GM23338 (cell line): ENCODE measurements at regions not wholly inside any gene's neighbourhood (a gene's known extent, or its start where the extent isn't known, plus 50 kb on each side); places are given as distances from the start of the nearest gene placed in this dataset.

Experiments
- ATAC-seq: fragments of 200-7000 bp; cut with Tn5 transposase; 3 replicates; pipeline ENCODE4 v1.9.1; 2020
- DNase-seq: peaks from one replicate; pipeline ENCODE4 v3.0.0-alpha.2; 2015; ENCODE audit warnings: low spot score
- H2AFZ ChIP-seq: fragments of 200-600 bp; sonication (generic); 2 replicates; pipeline ENCODE4 v1.8.0; 2016; ENCODE audit warnings: antibody characterized with exemption, mild to moderate bottlenecking, moderate library complexity
- H3F3A ChIP-seq: fragments of 200-600 bp; sonication (generic); replicated peaks from 2 replicates; pipeline ENCODE4 v1.8.0; 2017; ENCODE audit warnings: antibody characterized with exemption, mixed run types, low read depth
- H3K27ac ChIP-seq: fragments of 200-600 bp; sonication (generic); 2 replicates; pipeline ENCODE4 v1.6.1; 2016; ENCODE audit warnings: low read depth
- H3K27me3 ChIP-seq: fragments of 200-600 bp; sonication (generic); 2 replicates; pipeline ENCODE4 v1.8.0; 2016; ENCODE audit warnings: mild to moderate bottlenecking, mixed run types, moderate library complexity; ENCODE audit not compliant: insufficient read depth
- H3K36me3 ChIP-seq: fragments of 200-600 bp; sonication (generic); 2 replicates; pipeline ENCODE4 v1.8.0; 2016; ENCODE audit warnings: mild to moderate bottlenecking; ENCODE audit not compliant: insufficient read depth
- H3K4me1 ChIP-seq: fragments of 200-600 bp; sonication (generic); 2 replicates; pipeline ENCODE4 v1.8.0; 2016; ENCODE audit warnings: mild to moderate bottlenecking, moderate library complexity; ENCODE audit not compliant: insufficient read depth
- H3K4me2 ChIP-seq: fragments of 200-600 bp; sonication (generic); 2 replicates; pipeline ENCODE4 v1.7.1; 2017; ENCODE audit warnings: mixed run types
- H3K4me3 ChIP-seq: fragments of 200-600 bp; sonication (generic); 2 replicates; pipeline ENCODE4 v1.6.1; 2016; ENCODE audit warnings: mixed run types
- H3K79me2 ChIP-seq: fragments of 200-600 bp; sonication (generic); replicated peaks from 2 replicates; pipeline ENCODE4 v1.8.0; 2017; ENCODE audit warnings: mild to moderate bottlenecking; ENCODE audit not compliant: insufficient read depth
- H3K9me2 ChIP-seq: fragments of 200-600 bp; sonication (generic); 2 replicates; pipeline ENCODE4 v1.8.0; 2017; ENCODE audit not compliant: insufficient read depth
- H4K20me1 ChIP-seq: fragments of 200-600 bp; sonication (generic); replicated peaks from 2 replicates; pipeline ENCODE4 v1.8.0; 2017; ENCODE audit warnings: mild to moderate bottlenecking; ENCODE audit not compliant: insufficient read depth
- H3K27ac Mint-ChIP-seq: 2 replicates; pipeline ENCODE4 v1.8.0; 2020; ENCODE audit warnings: inconsistent platforms, mild to moderate bottlenecking, moderate library complexity, mixed read lengths
- H3K27me3 Mint-ChIP-seq: 3 replicates; pipeline ENCODE4 v1.8.0; 2022; ENCODE audit warnings: low read depth, mild to moderate bottlenecking, moderate library complexity, mixed read lengths, inconsistent platforms; ENCODE audit not compliant: insufficient read depth, poor library complexity
- H3K36me3 Mint-ChIP-seq: 3 replicates; pipeline ENCODE4 v1.8.0; 2021; ENCODE audit warnings: low read depth, mild to moderate bottlenecking, inconsistent platforms, moderate library complexity, mixed read lengths
- H3K4me1 Mint-ChIP-seq: 3 replicates; pipeline ENCODE4 v1.8.0; 2020; ENCODE audit warnings: mild to moderate bottlenecking, inconsistent platforms, mixed read lengths
- H3K4me3 Mint-ChIP-seq: 3 replicates; pipeline ENCODE4 v1.8.0; 2021; ENCODE audit warnings: moderate library complexity, mild to moderate bottlenecking, inconsistent platforms, mixed read lengths
- H3K9me3 Mint-ChIP-seq: 3 replicates; pipeline ENCODE4 v1.8.0; 2020; ENCODE audit warnings: moderate library complexity, mild to moderate bottlenecking, inconsistent platforms, mixed read lengths
- CREB1 ChIP-seq: fragments of 250-450 bp; sonication (Bioruptor Pico); IDR thresholded peaks from 2 replicates; pipeline ENCODE4 v1.5.0; 2020; ENCODE audit warnings: low read depth, mild to moderate bottlenecking, moderate library complexity
- EZH2 ChIP-seq: fragments of 200-600 bp; sonication (generic); IDR thresholded peaks from one replicate; pipeline ENCODE4 v1.8.0; 2017; ENCODE audit warnings: antibody characterized with exemption, mild to moderate bottlenecking, low read depth; ENCODE audit not compliant: unreplicated experiment
- JUNB ChIP-seq: IDR thresholded peaks from one replicate; pipeline ENCODE4 v1.6.1; 2016; ENCODE audit warnings: antibody characterized with exemption; ENCODE audit not compliant: unreplicated experiment
- POLR2AphosphoS5 ChIP-seq: IDR thresholded peaks from 2 replicates; pipeline ENCODE4 v1.6.1; 2016; ENCODE audit warnings: antibody characterized with exemption, low read depth
- STAT1 ChIP-seq: IDR thresholded peaks from one replicate; pipeline ENCODE4 v1.6.1; 2016; ENCODE audit warnings: antibody characterized with exemption; ENCODE audit not compliant: unreplicated experiment
- ZNF114 ChIP-seq: fragments of 250-450 bp; sonication (Bioruptor Pico); IDR thresholded peaks from 2 replicates; pipeline ENCODE4 v1.5.0; 2020; ENCODE audit warnings: mild to moderate bottlenecking, moderate library complexity
- ZNF331 ChIP-seq: fragments of 250-450 bp; sonication (Bioruptor Pico); IDR thresholded peaks from 2 replicates; pipeline ENCODE4 v1.5.0; 2020; ENCODE audit warnings: low read depth, mild to moderate bottlenecking, moderate library complexity
- TF ChIP-seq, protein P1 (sequence below): fragments of 250-450 bp; sonication (Bioruptor Pico); IDR thresholded peaks from 2 replicates; pipeline ENCODE4 v1.5.0; 2020; ENCODE audit warnings: mild to moderate bottlenecking, moderate library complexity
- TF ChIP-seq, protein P2 (sequence below), 2 experiments: fragments of 200-600 bp in 1 of 2; sonication (generic) in 1 of 2; conservative IDR thresholded peaks; 2 replicates each; pipeline versions ENCODE4 v1.5.1 to v1.6.1; 2016 to 2017; ENCODE audit warnings: antibody characterized with exemption in 2 of 2, low read depth in 2 of 2, mild to moderate bottlenecking in 2 of 2, moderate library complexity in 1 of 2
- TF ChIP-seq, protein P3 (sequence below): IDR thresholded peaks from 2 replicates; pipeline ENCODE4 v1.6.1; 2016; ENCODE audit warnings: antibody characterized with exemption
- TF ChIP-seq, protein P4 (sequence below): IDR thresholded peaks from one replicate; pipeline ENCODE4 v1.6.1; 2018; ENCODE audit warnings: antibody characterized with exemption; ENCODE audit not compliant: unreplicated experiment

DNA sequence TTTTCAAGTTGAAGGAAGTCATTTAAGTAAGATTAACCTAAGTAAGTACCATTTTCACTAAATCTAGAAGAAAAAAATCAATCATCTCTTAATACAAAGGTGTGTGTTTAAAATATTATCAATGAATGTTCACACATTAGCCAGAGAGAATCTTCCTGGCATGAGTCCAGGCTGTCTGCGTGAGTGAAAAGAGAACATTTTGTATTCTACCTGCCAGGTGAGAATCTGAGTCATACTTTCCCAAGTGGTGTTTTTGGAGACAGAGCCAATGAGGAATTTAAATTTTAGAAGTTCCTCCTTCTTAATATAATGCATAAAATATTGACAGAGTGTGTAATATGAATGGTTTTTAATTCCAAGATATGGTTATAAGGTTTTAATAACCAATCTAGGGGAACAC lies 371.8 kb upstream of the NR3C2 start (continued):
- TF ChIP-seq, protein P1, sequence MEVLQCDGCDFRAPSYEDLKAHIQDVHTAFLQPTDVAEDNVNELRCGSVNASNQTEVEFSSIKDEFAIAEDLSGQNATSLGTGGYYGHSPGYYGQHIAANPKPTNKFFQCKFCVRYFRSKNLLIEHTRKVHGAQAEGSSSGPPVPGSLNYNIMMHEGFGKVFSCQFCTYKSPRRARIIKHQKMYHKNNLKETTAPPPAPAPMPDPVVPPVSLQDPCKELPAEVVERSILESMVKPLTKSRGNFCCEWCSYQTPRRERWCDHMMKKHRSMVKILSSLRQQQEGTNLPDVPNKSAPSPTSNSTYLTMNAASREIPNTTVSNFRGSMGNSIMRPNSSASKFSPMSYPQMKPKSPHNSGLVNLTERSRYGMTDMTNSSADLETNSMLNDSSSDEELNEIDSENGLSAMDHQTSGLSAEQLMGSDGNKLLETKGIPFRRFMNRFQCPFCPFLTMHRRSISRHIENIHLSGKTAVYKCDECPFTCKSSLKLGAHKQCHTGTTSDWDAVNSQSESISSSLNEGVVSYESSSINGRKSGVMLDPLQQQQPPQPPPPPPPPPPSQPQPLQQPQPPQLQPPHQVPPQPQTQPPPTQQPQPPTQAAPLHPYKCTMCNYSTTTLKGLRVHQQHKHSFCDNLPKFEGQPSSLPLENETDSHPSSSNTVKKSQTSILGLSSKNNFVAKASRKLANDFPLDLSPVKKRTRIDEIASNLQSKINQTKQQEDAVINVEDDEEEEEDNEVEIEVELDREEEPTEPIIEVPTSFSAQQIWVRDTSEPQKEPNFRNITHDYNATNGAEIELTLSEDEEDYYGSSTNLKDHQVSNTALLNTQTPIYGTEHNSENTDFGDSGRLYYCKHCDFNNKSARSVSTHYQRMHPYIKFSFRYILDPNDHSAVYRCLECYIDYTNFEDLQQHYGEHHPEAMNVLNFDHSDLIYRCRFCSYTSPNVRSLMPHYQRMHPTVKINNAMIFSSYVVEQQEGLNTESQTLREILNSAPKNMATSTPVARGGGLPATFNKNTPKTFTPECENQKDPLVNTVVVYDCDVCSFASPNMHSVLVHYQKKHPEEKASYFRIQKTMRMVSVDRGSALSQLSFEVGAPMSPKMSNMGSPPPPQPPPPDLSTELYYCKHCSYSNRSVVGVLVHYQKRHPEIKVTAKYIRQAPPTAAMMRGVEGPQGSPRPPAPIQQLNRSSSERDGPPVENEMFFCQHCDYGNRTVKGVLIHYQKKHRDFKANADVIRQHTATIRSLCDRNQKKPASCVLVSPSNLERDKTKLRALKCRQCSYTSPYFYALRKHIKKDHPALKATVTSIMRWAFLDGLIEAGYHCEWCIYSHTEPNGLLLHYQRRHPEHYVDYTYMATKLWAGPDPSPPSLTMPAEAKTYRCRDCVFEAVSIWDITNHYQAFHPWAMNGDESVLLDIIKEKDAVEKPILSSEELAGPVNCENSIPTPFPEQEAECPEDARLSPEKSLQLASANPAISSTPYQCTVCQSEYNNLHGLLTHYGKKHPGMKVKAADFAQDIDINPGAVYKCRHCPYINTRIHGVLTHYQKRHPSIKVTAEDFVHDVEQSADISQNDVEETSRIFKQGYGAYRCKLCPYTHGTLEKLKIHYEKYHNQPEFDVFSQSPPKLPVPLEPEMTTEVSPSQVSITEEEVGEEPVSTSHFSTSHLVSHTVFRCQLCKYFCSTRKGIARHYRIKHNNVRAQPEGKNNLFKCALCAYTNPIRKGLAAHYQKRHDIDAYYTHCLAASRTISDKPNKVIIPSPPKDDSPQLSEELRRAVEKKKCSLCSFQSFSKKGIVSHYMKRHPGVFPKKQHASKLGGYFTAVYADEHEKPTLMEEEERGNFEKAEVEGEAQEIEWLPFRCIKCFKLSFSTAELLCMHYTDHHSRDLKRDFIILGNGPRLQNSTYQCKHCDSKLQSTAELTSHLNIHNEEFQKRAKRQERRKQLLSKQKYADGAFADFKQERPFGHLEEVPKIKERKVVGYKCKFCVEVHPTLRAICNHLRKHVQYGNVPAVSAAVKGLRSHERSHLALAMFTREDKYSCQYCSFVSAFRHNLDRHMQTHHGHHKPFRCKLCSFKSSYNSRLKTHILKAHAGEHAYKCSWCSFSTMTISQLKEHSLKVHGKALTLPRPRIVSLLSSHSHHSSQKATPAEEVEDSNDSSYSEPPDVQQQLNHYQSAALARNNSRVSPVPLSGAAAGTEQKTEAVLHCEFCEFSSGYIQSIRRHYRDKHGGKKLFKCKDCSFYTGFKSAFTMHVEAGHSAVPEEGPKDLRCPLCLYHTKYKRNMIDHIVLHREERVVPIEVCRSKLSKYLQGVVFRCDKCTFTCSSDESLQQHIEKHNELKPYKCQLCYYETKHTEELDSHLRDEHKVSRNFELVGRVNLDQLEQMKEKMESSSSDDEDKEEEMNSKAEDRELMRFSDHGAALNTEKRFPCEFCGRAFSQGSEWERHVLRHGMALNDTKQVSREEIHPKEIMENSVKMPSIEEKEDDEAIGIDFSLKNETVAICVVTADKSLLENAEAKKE (CRISPR knock-in tag) = no peak
- TF ChIP-seq, protein P2, sequence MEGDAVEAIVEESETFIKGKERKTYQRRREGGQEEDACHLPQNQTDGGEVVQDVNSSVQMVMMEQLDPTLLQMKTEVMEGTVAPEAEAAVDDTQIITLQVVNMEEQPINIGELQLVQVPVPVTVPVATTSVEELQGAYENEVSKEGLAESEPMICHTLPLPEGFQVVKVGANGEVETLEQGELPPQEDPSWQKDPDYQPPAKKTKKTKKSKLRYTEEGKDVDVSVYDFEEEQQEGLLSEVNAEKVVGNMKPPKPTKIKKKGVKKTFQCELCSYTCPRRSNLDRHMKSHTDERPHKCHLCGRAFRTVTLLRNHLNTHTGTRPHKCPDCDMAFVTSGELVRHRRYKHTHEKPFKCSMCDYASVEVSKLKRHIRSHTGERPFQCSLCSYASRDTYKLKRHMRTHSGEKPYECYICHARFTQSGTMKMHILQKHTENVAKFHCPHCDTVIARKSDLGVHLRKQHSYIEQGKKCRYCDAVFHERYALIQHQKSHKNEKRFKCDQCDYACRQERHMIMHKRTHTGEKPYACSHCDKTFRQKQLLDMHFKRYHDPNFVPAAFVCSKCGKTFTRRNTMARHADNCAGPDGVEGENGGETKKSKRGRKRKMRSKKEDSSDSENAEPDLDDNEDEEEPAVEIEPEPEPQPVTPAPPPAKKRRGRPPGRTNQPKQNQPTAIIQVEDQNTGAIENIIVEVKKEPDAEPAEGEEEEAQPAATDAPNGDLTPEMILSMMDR (conservative IDR thresholded peaks at IDR 0.05; ENCODE audit: low read depth in 2 of 2) = no peak
- TF ChIP-seq, protein P3, sequence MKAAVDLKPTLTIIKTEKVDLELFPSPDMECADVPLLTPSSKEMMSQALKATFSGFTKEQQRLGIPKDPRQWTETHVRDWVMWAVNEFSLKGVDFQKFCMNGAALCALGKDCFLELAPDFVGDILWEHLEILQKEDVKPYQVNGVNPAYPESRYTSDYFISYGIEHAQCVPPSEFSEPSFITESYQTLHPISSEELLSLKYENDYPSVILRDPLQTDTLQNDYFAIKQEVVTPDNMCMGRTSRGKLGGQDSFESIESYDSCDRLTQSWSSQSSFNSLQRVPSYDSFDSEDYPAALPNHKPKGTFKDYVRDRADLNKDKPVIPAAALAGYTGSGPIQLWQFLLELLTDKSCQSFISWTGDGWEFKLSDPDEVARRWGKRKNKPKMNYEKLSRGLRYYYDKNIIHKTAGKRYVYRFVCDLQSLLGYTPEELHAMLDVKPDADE = no peak
- TF ChIP-seq CREB1 (CRISPR knock-in tag) (no peak), EZH2 (no peak), ZNF114 (no peak)

DNA sequence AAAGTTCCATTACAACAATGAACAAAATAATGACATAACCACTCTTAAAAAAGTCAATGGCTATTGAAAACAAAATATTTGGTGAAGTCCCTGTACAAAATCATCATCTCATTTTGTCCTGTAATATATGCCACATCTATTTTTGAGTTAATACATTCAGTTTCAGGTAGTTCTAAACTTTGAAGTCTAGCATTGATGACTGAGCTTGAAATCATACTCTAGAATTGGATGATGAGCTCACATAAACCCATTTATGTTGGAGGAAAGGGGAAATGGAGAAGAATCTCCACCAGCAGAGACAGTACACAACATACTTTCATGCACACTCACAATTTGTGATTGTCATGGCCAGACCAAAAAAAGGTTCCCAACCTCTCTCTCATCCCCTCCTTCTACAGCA lies 371.1 kb upstream of the NR3C2 start:
- no peaks in the 10 kb centered on the region; the same call in 1 of the 2 replicates for H3K9me2 ChIP-seq
- no peak for ATAC-seq
- H3K4me2 ChIP-seq = no peak overlapping the region
- Mint-ChIP-seq H3K36me3 (no peaks in the 10 kb centered on the region; the same call in 2 of the 3 replicates), H3K4me1 (no peaks in the 10 kb centered on the region), H3K27me3 (no peaks in the 10 kb centered on the region), H3K27ac (no peak overlapping the region), H3K9me3 (peaks cover 4% of the 10 kb centered on the region; the same call in 1 of the 3 replicates), H3K4me3 (no peak overlapping the region)
- no peaks in the 10 kb centered on the region for H3K79me2 ChIP-seq
- H4K20me1 ChIP-seq = no peaks in the 10 kb centered on the region
- H3F3A ChIP-seq = no peaks in the 10 kb centered on the region
- DNase-seq = no peak
- no peaks in the 10 kb centered on the region for H3K36me3 ChIP-seq
- H2AFZ ChIP-seq = no peak overlapping the region; the same call in 1 of the 2 replicates
- H3K4me1 ChIP-seq = no peaks in the 10 kb centered on the region
- H3K4me3 ChIP-seq = no peak overlapping the region
- H3K27me3 ChIP-seq = no peaks in the 10 kb centered on the region
- no peak overlapping the region for H3K27ac ChIP-seq
- TF ChIP-seq POLR2AphosphoS5 = no peak
- TF ChIP-seq JUNB = no peak
- TF ChIP-seq, protein P3 = no peak
- TF ChIP-seq, protein P4, sequence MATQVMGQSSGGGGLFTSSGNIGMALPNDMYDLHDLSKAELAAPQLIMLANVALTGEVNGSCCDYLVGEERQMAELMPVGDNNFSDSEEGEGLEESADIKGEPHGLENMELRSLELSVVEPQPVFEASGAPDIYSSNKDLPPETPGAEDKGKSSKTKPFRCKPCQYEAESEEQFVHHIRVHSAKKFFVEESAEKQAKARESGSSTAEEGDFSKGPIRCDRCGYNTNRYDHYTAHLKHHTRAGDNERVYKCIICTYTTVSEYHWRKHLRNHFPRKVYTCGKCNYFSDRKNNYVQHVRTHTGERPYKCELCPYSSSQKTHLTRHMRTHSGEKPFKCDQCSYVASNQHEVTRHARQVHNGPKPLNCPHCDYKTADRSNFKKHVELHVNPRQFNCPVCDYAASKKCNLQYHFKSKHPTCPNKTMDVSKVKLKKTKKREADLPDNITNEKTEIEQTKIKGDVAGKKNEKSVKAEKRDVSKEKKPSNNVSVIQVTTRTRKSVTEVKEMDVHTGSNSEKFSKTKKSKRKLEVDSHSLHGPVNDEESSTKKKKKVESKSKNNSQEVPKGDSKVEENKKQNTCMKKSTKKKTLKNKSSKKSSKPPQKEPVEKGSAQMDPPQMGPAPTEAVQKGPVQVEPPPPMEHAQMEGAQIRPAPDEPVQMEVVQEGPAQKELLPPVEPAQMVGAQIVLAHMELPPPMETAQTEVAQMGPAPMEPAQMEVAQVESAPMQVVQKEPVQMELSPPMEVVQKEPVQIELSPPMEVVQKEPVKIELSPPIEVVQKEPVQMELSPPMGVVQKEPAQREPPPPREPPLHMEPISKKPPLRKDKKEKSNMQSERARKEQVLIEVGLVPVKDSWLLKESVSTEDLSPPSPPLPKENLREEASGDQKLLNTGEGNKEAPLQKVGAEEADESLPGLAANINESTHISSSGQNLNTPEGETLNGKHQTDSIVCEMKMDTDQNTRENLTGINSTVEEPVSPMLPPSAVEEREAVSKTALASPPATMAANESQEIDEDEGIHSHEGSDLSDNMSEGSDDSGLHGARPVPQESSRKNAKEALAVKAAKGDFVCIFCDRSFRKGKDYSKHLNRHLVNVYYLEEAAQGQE = no peak
- TF ChIP-seq ZNF114 = no peak
- TF ChIP-seq ZNF331 (CRISPR knock-in tag) = no peak
- no peak for TF ChIP-seq CREB1 (CRISPR knock-in tag)
- TF ChIP-seq STAT1 = no peak
